Loucy (cell line): ENCODE measurements at regions not wholly inside any gene's neighbourhood (a gene's known extent, or its start where the extent isn't known, plus 50 kb on each side); places are given as distances from the start of the nearest gene placed in this dataset.

ENCODE experiments used
- H2AFZ ChIP-seq: fragments of 200-600 bp; sonication (generic); 2 replicates; pipeline ENCODE4 v1.6.0; 2016; ENCODE audit warnings: antibody characterized with exemption, mild to moderate bottlenecking, low read length, moderate library complexity
- H3F3A ChIP-seq: fragments of 200-600 bp; 2 replicates; pipeline ENCODE4 v1.6.0; 2016; ENCODE audit warnings: antibody characterized with exemption, low read depth, mild to moderate bottlenecking
- H3K27me3 ChIP-seq: fragments of 200-600 bp; sonication (generic); 2 replicates; pipeline ENCODE4 v1.6.1; 2014; ENCODE audit warnings: low read length, mild to moderate bottlenecking; ENCODE audit not compliant: insufficient read depth, poor library complexity, severe bottlenecking
- H3K36me3 ChIP-seq: fragments of 200-600 bp; sonication (generic); 2 replicates; pipeline ENCODE4 v1.6.1; 2016; ENCODE audit warnings: low read length; ENCODE audit not compliant: insufficient read depth
- H3K4me1 ChIP-seq: fragments of 200-600 bp; sonication (generic); 2 replicates; pipeline ENCODE4 v1.5.1; 2014; ENCODE audit warnings: low read length, mild to moderate bottlenecking; ENCODE audit not compliant: insufficient read depth, poor library complexity, severe bottlenecking
- H3K4me2 ChIP-seq: fragments of 200-600 bp; sonication (generic); 2 replicates; pipeline ENCODE4 v1.6.0; 2014; ENCODE audit warnings: antibody characterized with exemption, low read length, low read depth, mild to moderate bottlenecking; ENCODE audit not compliant: poor library complexity, severe bottlenecking
- H3K4me3 ChIP-seq: fragments of 200-600 bp; sonication (generic); 2 replicates; pipeline ENCODE4 v1.5.1; 2014; ENCODE audit warnings: low read length, mild to moderate bottlenecking, mixed read lengths; ENCODE audit not compliant: poor library complexity, severe bottlenecking
- H3K79me2 ChIP-seq: fragments of 200-600 bp; sonication (generic); 2 replicates; pipeline ENCODE4 v1.6.1; 2014; ENCODE audit warnings: low read length; ENCODE audit not compliant: insufficient read depth
- H3K9ac ChIP-seq: fragments of 200-600 bp; sonication (generic); 2 replicates; pipeline ENCODE4 v1.6.0; 2014; ENCODE audit warnings: mild to moderate bottlenecking, low read depth, low read length, moderate library complexity; ENCODE audit not compliant: poor library complexity, severe bottlenecking
- H3K9me2 ChIP-seq: fragments of 200-600 bp; sonication (generic); replicated peaks from 2 replicates; pipeline ENCODE4 v1.6.1; 2016; ENCODE audit warnings: low read depth, low read length, mixed read lengths
- H3K9me3 ChIP-seq: fragments of 200-600 bp; sonication (generic); 2 replicates; pipeline ENCODE4 v1.6.1; 2014; ENCODE audit warnings: mild to moderate bottlenecking, antibody characterized with exemption, low read length, low read depth; ENCODE audit not compliant: insufficient read depth
- H4K20me1 ChIP-seq: fragments of 200-600 bp; sonication (generic); 2 replicates; pipeline ENCODE4 v1.6.0; 2014; ENCODE audit warnings: antibody characterized with exemption, low read length, mild to moderate bottlenecking; ENCODE audit not compliant: insufficient read depth, poor library complexity, severe bottlenecking
- EZH2phosphoT487 ChIP-seq: fragments of 200-600 bp; IDR thresholded peaks from 2 replicates; pipeline ENCODE4 v1.6.1; 2018; ENCODE audit warnings: antibody characterized with exemption, mild to moderate bottlenecking, moderate library complexity, borderline replicate concordance
- TF ChIP-seq, protein P1 (sequence below): fragments of 200-600 bp; sonication (generic); conservative IDR thresholded peaks from 2 replicates; pipeline ENCODE4 v1.5.1; 2014; ENCODE audit warnings: mild to moderate bottlenecking, antibody characterized with exemption, low read length

DNA sequence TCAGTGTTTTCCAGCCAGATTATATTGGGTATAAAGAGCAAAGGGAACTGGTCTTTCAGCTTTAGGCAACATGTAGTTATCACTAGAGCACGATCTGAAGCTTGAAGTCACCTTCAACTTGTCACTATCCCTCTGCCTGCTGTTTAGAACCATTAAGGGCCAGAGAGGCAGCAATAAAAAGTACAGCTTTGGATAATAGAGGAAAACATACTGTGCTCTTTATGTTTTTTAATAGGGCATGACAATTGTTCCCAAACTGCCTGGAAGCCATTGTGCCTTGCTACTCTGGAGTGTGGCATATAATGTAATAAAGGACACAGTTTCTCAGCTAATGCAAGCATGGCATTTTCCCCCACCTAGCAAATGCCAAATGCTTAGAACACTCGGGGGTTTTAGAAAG, 1912.0 kb upstream of the RAG2 start:
- no peaks in the 10 kb centered on the region for H3K4me1 ChIP-seq
- H3K36me3 ChIP-seq = no peaks in the 10 kb centered on the region
- H3K9ac ChIP-seq = no peak overlapping the region
- H3K9me2 ChIP-seq = no peaks in the 10 kb centered on the region
- H3K4me3 ChIP-seq = no peak overlapping the region
- no peaks in the 10 kb centered on the region for H3K79me2 ChIP-seq
- no peak overlapping the region for H2AFZ ChIP-seq
- H4K20me1 ChIP-seq = no peaks in the 10 kb centered on the region
- no peak overlapping the region for H3K4me2 ChIP-seq
- TF ChIP-seq, protein P1, sequence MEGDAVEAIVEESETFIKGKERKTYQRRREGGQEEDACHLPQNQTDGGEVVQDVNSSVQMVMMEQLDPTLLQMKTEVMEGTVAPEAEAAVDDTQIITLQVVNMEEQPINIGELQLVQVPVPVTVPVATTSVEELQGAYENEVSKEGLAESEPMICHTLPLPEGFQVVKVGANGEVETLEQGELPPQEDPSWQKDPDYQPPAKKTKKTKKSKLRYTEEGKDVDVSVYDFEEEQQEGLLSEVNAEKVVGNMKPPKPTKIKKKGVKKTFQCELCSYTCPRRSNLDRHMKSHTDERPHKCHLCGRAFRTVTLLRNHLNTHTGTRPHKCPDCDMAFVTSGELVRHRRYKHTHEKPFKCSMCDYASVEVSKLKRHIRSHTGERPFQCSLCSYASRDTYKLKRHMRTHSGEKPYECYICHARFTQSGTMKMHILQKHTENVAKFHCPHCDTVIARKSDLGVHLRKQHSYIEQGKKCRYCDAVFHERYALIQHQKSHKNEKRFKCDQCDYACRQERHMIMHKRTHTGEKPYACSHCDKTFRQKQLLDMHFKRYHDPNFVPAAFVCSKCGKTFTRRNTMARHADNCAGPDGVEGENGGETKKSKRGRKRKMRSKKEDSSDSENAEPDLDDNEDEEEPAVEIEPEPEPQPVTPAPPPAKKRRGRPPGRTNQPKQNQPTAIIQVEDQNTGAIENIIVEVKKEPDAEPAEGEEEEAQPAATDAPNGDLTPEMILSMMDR = no peak
- TF ChIP-seq EZH2phosphoT487 = no peak
- no peaks in the 10 kb centered on the region for H3K27me3 ChIP-seq
- no peaks in the 10 kb centered on the region for H3F3A ChIP-seq
- H3K9me3 ChIP-seq = no peaks in the 10 kb centered on the region

DNA sequence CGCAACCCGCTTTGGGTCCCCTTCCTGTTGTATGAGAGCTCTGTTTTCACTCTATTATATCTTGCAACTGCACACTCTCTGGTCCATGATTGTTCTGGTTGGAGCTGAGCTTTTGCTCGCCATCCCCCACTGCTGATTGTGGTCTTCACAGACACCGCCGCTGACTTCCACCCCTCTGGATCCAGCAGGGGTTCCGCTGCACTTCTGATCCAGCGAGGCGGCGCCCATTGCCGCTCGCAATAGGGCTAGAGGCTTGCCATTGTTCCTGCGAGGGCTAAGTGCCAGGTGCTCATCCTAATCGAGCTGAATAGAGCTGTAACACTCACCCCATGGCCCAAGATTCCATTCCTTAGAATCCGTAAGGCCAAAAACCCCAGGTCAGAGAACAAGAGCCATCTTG, 1905.8 kb upstream of the RAG2 start:
- Histone ChIP-seq H4K20me1 (no peaks in the 10 kb centered on the region), H3K27me3 (no peaks in the 10 kb centered on the region), H2AFZ (no peak overlapping the region), H3K4me1 (no peaks in the 10 kb centered on the region), H3K9me2 (no peaks in the 10 kb centered on the region), H3K4me2 (no peak overlapping the region), H3F3A (no peaks in the 10 kb centered on the region), H3K36me3 (no peaks in the 10 kb centered on the region), H3K79me2 (no peaks in the 10 kb centered on the region), H3K9me3 (no peaks in the 10 kb centered on the region), H3K4me3 (no peak overlapping the region), H3K9ac (no peak overlapping the region)
- TF ChIP-seq, protein P1 = no peak
- no peak for TF ChIP-seq EZH2phosphoT487

DNA sequence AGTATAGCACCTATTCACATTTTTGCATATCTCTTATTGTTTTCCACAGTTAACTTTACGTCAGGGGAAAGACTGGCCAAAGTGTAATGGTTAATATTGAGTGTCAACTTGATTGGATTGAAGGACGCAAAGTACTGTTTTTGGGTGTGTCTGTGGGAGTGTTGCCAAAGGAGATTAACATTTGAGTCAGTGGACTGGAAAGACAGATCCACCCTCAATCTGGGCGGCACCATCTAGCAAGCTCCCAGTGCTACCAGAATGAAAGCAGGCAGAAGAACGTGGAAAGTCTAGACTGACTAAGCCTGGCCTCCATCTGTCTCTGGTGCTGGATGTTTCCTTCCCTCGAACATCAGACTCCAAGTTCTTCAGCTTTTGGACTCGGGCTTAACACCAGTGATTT, 1900.7 kb upstream of the RAG2 start:
- Histone ChIP-seq H3F3A (no peaks in the 10 kb centered on the region), H3K27me3 (no peaks in the 10 kb centered on the region), H3K4me3 (no peak overlapping the region), H3K36me3 (no peaks in the 10 kb centered on the region), H3K4me1 (no peaks in the 10 kb centered on the region), H3K4me2 (no peak overlapping the region), H2AFZ (no peak overlapping the region), H3K9me2 (no peaks in the 10 kb centered on the region), H3K9me3 (no peaks in the 10 kb centered on the region), H3K9ac (no peak overlapping the region), H3K79me2 (no peaks in the 10 kb centered on the region), H4K20me1 (no peaks in the 10 kb centered on the region)
- no peak for TF ChIP-seq EZH2phosphoT487
- TF ChIP-seq, protein P1 = no peak
